ENCODE measurements at regions not wholly inside any gene's neighbourhood (a gene's known extent, or its start where the extent isn't known, plus 50 kb on each side); places are given as distances from the start of the nearest gene placed in this dataset.

DNA sequence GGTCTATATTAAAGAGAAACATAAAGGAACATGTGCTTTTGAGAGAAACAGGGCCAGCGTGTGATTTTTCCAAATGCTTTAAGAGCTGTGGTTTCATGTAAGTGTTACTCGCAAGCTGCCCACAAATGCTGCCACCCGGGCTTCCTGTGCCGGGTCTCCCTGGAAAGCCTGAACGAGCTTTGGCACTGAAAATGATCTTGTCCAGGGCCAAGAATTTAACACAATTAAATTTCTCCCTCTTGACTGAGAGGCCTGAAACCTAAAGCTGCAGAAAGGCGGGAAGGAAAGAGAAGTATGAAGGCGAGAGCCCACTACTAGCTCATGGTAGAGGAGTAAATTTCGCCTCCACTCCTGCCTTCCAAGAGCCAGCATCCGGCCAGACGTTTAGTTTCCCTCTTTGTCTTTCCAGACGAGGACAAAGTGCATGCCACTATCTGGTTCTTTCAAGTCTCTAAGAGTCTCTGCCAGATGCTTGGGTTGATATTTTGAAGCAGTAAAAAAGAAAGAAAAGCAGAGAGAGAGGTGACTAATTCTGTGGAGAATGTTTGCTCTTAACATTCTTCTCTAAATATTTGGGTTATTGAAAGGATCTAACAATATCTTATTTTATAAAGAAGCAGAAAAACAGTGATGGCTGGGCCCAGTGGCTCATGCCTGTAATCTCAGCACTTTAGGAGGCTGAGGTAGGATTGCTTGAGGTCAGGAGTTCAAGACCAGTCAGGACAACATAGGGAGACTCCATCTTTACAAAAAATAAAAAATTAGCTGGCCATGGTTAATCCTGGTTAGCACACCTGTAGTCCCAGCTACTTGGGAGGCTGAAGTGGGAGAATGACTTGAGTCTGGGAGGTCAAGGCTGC lies 100.0 kb upstream of the HNRNPU start:
- Histone ChIP-seq H3K36me3 (ENCODE audit: insufficient read depth, low read length) (no peaks in the 10 kb centered on the region), H3K4me1 (ENCODE audit: control insufficient read depth, insufficient read depth, low read length, unreplicated experiment) (peaks cover 40% of the 10 kb centered on the region), H3K4me3 (ENCODE audit: low read depth, low read length) (peak overlapping the region; percentile 53), H3K27me3 (ENCODE audit: insufficient read depth, low read length) (no peaks in the 10 kb centered on the region), H2AFZ (ENCODE audit: low read length, unreplicated experiment) (peak overlapping the region; percentile 70), H3K79me2 (ENCODE audit: control insufficient read depth, insufficient read depth, low read length, unreplicated experiment) (no peaks in the 10 kb centered on the region), H3K27ac (ENCODE audit: low read depth, low read length) (peak overlapping the region; percentile 89)

DNA sequence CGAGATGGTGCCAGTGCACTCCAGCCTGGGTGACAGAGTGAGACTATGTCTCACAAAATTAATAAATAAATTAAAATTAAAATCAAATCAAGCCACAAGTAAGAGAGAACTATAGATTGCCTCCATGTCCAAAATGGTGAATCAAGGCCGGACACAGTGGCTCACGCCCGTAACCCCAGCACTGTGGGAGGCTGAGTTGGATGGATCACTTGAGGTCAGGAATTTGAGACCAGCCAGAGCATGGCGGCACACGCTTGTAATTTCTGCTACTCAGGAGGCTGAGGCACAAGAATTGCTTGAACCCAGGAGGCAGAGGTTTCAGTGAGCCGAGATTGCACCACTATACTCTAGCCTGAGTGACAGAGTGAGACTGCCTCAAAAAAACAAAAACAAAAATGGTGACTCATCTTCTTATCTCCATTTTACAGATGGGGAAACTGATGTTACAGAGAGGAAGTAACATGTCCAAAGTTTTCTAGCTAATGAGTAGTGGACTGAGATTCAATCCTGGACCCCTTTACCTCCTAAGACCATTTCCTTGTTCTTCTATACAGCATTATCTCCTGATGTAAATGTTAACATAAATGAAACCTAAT lies 99.0 kb upstream of the HNRNPU start:
- Histone ChIP-seq H2AFZ (ENCODE audit: low read length, unreplicated experiment) (peak overlapping the region; percentile 70), H3K79me2 (ENCODE audit: control insufficient read depth, insufficient read depth, low read length, unreplicated experiment) (no peaks in the 10 kb centered on the region), H3K36me3 (ENCODE audit: insufficient read depth, low read length) (no peaks in the 10 kb centered on the region), H3K4me3 (ENCODE audit: low read depth, low read length) (peak overlapping the region; percentile 53), H3K27me3 (ENCODE audit: insufficient read depth, low read length) (no peaks in the 10 kb centered on the region), H3K27ac (ENCODE audit: low read depth, low read length) (peak overlapping the region; percentile 89), H3K4me1 (ENCODE audit: control insufficient read depth, insufficient read depth, low read length, unreplicated experiment) (peaks cover 30% of the 10 kb centered on the region)

DNA sequence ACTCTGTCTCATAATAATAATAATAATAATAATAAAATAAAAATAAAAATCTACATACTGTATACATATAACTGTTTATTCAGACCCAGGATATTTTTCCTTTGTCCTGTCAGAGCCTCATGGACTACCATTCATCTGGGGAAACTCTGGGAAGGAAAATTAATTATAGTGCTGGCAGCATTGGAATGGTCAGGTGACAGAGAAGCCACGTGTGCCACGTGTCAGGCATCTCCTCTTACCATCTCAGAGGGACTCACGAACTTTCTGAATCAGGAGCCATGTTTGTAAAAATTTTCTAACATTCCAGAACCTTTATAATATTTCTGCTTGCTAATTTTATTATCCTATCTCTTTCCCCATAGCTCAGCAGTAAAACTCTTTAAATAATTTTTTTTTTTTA lies 97.8 kb upstream of the HNRNPU start:
- Histone ChIP-seq H3K4me3 (ENCODE audit: low read depth, low read length) (no peak overlapping the region), H2AFZ (ENCODE audit: low read length, unreplicated experiment) (peak overlapping the region; percentile 53), H3K36me3 (ENCODE audit: insufficient read depth, low read length) (no peaks in the 10 kb centered on the region), H3K4me1 (ENCODE audit: control insufficient read depth, insufficient read depth, low read length, unreplicated experiment) (peaks cover 25% of the 10 kb centered on the region), H3K27ac (ENCODE audit: low read depth, low read length) (no peak overlapping the region), H3K79me2 (ENCODE audit: control insufficient read depth, insufficient read depth, low read length, unreplicated experiment) (no peaks in the 10 kb centered on the region), H3K27me3 (ENCODE audit: insufficient read depth, low read length) (no peaks in the 10 kb centered on the region)

DNA sequence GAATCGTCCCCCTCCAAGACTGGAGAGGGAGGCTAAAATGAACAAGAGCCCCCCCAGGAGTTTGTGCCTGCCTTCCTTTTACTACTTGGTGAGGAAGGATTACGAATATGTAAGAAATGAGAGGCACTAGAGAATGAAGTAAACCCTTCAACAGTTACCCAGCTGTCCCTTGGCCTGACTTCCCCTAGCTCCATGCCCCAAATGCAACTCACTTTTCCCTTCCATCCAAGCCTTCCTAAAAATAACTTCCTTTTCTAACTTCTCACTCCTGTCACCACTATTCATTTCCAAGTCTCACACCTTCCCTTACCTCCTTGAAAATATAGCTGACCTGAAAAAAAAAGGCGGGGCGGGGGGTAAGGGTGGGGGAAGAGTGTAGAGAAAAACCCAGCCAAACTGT lies 96.6 kb upstream of the HNRNPU start:
- Histone ChIP-seq H3K79me2 (ENCODE audit: control insufficient read depth, insufficient read depth, low read length, unreplicated experiment) (no peaks in the 10 kb centered on the region), H2AFZ (ENCODE audit: low read length, unreplicated experiment) (no peak overlapping the region), H3K27ac (ENCODE audit: low read depth, low read length) (no peak overlapping the region), H3K27me3 (ENCODE audit: insufficient read depth, low read length) (no peaks in the 10 kb centered on the region), H3K4me3 (ENCODE audit: low read depth, low read length) (no peak overlapping the region), H3K4me1 (ENCODE audit: control insufficient read depth, insufficient read depth, low read length, unreplicated experiment) (peaks cover 25% of the 10 kb centered on the region), H3K36me3 (ENCODE audit: insufficient read depth, low read length) (no peaks in the 10 kb centered on the region)

DNA sequence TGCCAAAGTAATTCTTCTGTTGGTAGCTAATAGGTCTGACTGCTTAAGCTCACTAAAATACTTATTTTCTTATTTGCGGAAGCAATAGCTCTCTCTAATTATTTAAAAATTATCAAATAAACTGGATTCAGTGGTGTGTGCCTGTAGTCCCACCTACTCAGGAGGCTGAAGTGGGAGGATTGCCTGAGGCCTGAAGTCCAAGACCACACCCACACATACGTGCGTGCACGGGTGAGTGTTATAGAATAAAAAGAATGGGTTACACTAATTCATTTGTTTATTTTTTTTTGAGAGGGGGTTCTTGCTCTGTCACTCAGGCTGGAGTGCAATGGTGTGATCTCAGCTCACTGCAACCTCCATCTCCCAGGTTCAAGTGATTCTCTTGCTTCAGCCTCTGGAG lies 94.2 kb upstream of the HNRNPU start:
- Histone ChIP-seq H3K36me3 (ENCODE audit: insufficient read depth, low read length) (no peaks in the 10 kb centered on the region), H3K4me1 (ENCODE audit: control insufficient read depth, insufficient read depth, low read length, unreplicated experiment) (peaks cover 5% of the 10 kb centered on the region), H3K27ac (ENCODE audit: low read depth, low read length) (no peak overlapping the region), H3K79me2 (ENCODE audit: control insufficient read depth, insufficient read depth, low read length, unreplicated experiment) (no peaks in the 10 kb centered on the region), H2AFZ (ENCODE audit: low read length, unreplicated experiment) (no peak overlapping the region), H3K4me3 (ENCODE audit: low read depth, low read length) (no peak overlapping the region), H3K27me3 (ENCODE audit: insufficient read depth, low read length) (no peaks in the 10 kb centered on the region)

DNA sequence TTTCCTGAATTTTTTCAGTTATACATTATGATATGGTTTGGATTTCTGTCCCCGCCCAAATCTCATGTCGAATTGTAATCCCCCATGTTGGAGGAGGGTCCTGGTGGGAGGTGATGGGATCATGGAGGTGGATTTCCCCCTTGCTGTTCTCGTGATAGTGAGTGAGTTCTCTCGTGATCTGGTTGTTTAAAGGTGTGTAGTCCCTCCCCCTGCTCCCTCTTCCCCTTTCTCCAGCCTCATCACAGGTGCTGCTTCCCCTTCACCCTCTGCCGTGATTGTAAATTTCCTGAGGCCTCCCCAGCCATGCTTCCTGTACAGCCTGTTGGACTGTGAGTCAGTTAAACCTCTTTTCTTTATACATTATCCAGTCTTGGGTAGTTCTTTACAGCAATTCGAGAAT lies 93.2 kb upstream of the HNRNPU start:
- no peak overlapping the region for H3K27ac ChIP-seq (ENCODE audit: low read depth, low read length)
- H3K79me2 ChIP-seq (ENCODE audit: control insufficient read depth, insufficient read depth, low read length, unreplicated experiment), result no peaks in the 10 kb centered on the region
- H3K36me3 ChIP-seq (ENCODE audit: insufficient read depth, low read length), result no peaks in the 10 kb centered on the region
- no peaks in the 10 kb centered on the region for H3K4me1 ChIP-seq (ENCODE audit: control insufficient read depth, insufficient read depth, low read length, unreplicated experiment)
- H3K4me3 ChIP-seq (ENCODE audit: low read depth, low read length), result no peak overlapping the region
- H2AFZ ChIP-seq (ENCODE audit: low read length, unreplicated experiment), result no peak overlapping the region
- no peaks in the 10 kb centered on the region for H3K27me3 ChIP-seq (ENCODE audit: insufficient read depth, low read length)

DNA sequence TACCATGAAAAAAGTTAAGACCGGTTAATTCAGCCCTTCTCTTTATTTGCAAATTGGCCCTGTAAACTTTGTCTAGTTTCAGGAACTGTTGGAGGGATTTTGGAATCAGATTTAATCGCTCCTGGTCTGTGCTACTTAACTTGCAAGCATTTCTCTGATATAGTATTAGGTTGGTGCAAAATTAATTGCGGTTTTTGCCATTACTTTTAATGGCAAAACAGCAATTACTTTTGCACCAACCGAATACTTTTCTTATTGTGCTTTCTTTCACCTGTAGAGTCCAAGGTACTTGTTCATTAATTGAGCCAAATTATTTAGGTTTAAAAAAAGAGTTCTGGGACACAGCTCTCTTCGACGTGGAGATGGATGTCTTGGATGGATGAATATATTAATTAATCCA lies 92.8 kb upstream of the HNRNPU start:
- Histone ChIP-seq H3K27ac (ENCODE audit: low read depth, low read length) (no peak overlapping the region), H2AFZ (ENCODE audit: low read length, unreplicated experiment) (no peak overlapping the region), H3K27me3 (ENCODE audit: insufficient read depth, low read length) (no peaks in the 10 kb centered on the region), H3K36me3 (ENCODE audit: insufficient read depth, low read length) (no peaks in the 10 kb centered on the region), H3K4me1 (ENCODE audit: control insufficient read depth, insufficient read depth, low read length, unreplicated experiment) (no peaks in the 10 kb centered on the region), H3K4me3 (ENCODE audit: low read depth, low read length) (no peak overlapping the region), H3K79me2 (ENCODE audit: control insufficient read depth, insufficient read depth, low read length, unreplicated experiment) (no peaks in the 10 kb centered on the region)

DNA sequence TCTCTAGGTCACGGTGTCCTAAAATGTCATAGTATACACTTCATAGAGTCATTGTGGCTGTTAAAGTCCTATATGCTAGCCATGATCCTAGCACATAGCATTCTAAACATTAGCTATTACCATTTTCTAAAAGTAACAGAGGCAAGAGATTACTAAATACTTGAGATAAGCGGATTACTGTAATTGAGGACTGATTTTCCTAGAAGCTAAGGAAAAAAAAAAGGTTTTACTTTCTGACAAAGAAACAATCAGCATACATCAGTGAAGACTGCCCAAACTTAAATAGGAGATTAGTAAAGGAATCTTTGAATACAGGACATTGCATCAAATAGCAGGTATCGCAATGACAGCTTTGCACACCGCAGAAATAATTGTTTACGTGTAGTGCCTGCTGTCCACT lies 91.3 kb upstream of the HNRNPU start:
- H2AFZ ChIP-seq (ENCODE audit: low read length, unreplicated experiment), result no peak overlapping the region
- no peaks in the 10 kb centered on the region for H3K4me1 ChIP-seq (ENCODE audit: control insufficient read depth, insufficient read depth, low read length, unreplicated experiment)
- H3K79me2 ChIP-seq (ENCODE audit: control insufficient read depth, insufficient read depth, low read length, unreplicated experiment), result no peaks in the 10 kb centered on the region
- no peak overlapping the region for H3K27ac ChIP-seq (ENCODE audit: low read depth, low read length)
- H3K4me3 ChIP-seq (ENCODE audit: low read depth, low read length), result no peak overlapping the region
- H3K36me3 ChIP-seq (ENCODE audit: insufficient read depth, low read length), result no peaks in the 10 kb centered on the region
- H3K27me3 ChIP-seq (ENCODE audit: insufficient read depth, low read length), result no peaks in the 10 kb centered on the region

DNA sequence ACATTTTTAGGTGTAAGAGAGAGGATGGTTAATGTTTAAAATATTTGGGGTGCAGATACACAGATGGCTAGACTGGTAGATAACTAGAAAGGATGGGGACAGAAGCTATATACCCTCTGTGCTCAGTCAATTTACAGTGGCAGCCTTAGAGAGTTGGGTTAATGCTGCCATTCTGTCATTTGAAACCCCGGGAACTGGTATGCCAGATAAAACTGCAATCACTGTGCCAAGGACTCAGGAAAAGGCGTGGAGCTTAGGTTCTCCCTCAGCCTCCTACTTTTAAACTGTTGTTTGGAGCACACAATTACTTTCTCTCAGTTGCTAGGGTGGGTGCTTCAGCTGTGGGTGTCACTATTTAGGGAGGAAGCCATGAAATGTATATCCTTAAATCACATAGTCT lies 90.0 kb upstream of the HNRNPU start:
- no peak overlapping the region for H3K27ac ChIP-seq (ENCODE audit: low read depth, low read length)
- H3K4me1 ChIP-seq (ENCODE audit: control insufficient read depth, insufficient read depth, low read length, unreplicated experiment), result no peaks in the 10 kb centered on the region
- H3K79me2 ChIP-seq (ENCODE audit: control insufficient read depth, insufficient read depth, low read length, unreplicated experiment), result no peaks in the 10 kb centered on the region
- no peak overlapping the region for H3K4me3 ChIP-seq (ENCODE audit: low read depth, low read length)
- H3K36me3 ChIP-seq (ENCODE audit: insufficient read depth, low read length), result no peaks in the 10 kb centered on the region
- H2AFZ ChIP-seq (ENCODE audit: low read length, unreplicated experiment), result no peak overlapping the region
- H3K27me3 ChIP-seq (ENCODE audit: insufficient read depth, low read length), result no peaks in the 10 kb centered on the region

DNA sequence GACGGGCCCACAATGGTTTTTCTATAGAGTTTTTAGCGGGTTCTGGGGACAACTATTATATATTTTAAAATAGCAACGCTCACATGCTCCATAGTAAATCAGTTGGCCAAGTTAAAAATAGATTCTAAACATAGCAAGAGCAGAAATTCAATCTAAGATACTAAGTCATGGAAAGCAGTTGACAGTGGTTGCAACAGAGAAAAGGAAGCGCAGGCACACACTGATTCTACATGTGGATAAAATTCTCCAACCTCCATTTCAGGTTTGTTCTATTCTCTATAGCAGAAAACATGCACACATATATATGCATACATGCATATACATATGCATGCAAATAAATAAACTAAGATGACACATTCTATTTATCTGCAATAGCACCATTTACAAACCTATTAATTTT lies 89.6 kb upstream of the HNRNPU start:
- H3K27ac ChIP-seq (ENCODE audit: low read depth, low read length), result no peak overlapping the region
- H3K79me2 ChIP-seq (ENCODE audit: control insufficient read depth, insufficient read depth, low read length, unreplicated experiment), result no peaks in the 10 kb centered on the region
- H2AFZ ChIP-seq (ENCODE audit: low read length, unreplicated experiment), result no peak overlapping the region
- H3K27me3 ChIP-seq (ENCODE audit: insufficient read depth, low read length), result no peaks in the 10 kb centered on the region
- H3K4me3 ChIP-seq (ENCODE audit: low read depth, low read length), result no peak overlapping the region
- H3K36me3 ChIP-seq (ENCODE audit: insufficient read depth, low read length), result no peaks in the 10 kb centered on the region
- no peaks in the 10 kb centered on the region for H3K4me1 ChIP-seq (ENCODE audit: control insufficient read depth, insufficient read depth, low read length, unreplicated experiment)

DNA sequence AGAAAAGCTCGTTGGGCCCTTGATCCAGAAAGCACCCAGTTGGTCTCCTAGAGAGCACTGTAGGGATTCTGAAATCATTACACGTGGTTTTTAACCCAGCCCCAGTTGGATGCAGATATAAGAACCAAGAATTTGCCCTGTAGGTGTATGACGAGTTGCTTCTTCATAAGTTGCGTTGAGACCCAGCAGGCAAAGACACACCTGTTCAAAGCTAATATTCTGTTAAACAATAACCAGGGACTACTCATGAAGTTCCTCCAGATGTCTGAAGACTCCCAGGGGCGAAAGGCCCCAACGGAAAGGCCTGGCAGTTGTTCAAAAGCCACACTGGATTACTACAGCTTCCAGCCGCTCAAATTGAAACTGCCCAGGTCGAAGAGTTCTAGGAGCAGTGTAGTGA lies 88.6 kb upstream of the HNRNPU start:
- Histone ChIP-seq H3K27me3 (ENCODE audit: insufficient read depth, low read length) (no peaks in the 10 kb centered on the region), H3K4me3 (ENCODE audit: low read depth, low read length) (no peak overlapping the region)

More for the DNA sequence above, 88.6 kb upstream of the HNRNPU start:
- no peak overlapping the region for H3K27ac ChIP-seq (ENCODE audit: low read depth, low read length)
- no peak overlapping the region for H2AFZ ChIP-seq (ENCODE audit: low read length, unreplicated experiment)
- H3K4me1 ChIP-seq (ENCODE audit: control insufficient read depth, insufficient read depth, low read length, unreplicated experiment), result no peaks in the 10 kb centered on the region
- no peaks in the 10 kb centered on the region for H3K79me2 ChIP-seq (ENCODE audit: control insufficient read depth, insufficient read depth, low read length, unreplicated experiment)
- H3K36me3 ChIP-seq (ENCODE audit: insufficient read depth, low read length), result no peaks in the 10 kb centered on the region

Data from ACC112 (cell line).